Activated B cell treated with CpG ODN at 0.5 μM for 24 hours (primary cell): ENCODE measurements at regions not wholly inside any gene's neighbourhood (a gene's known extent, or its start where the extent isn't known, plus 50 kb on each side); places are given as distances from the start of the nearest gene placed in this dataset.

ENCODE experiments used
- ATAC-seq: fragments of 200-7000 bp; cut with Tn5 transposase; one replicate; pipeline ENCODE4 v1.10.0; 2021; ENCODE audit warnings: low read depth, mild to moderate bottlenecking, moderate library complexity
- CTCF ChIA-PET: fragments of 350-600 bp; sonication (Branson Sonifier 250); formaldehyde crosslinking; loops from one replicate; lab custom pipeline; 2021; ENCODE audit warnings: antibody characterized with exemption; lab: Charles Lee
- POLR2A ChIA-PET: fragments of 350-600 bp; sonication (Branson Sonifier 250); formaldehyde crosslinking; loops from one replicate; lab custom pipeline; 2021; ENCODE audit warnings: antibody characterized with exemption; lab: Charles Lee
- DNase-seq: peaks from one replicate; pipeline ENCODE4 v3.0.0; 2022
- H3K27ac Mint-ChIP-seq: one replicate; pipeline ENCODE4 v1.8.0; 2020; ENCODE audit warnings: mixed read lengths
- H3K27me3 Mint-ChIP-seq: one replicate; pipeline ENCODE4 v1.8.0; 2021; ENCODE audit warnings: mixed read lengths
- H3K36me3 Mint-ChIP-seq: one replicate; pipeline ENCODE4 v1.8.0; 2021; ENCODE audit warnings: low read depth, mixed read lengths
- H3K4me1 Mint-ChIP-seq: one replicate; pipeline ENCODE4 v1.8.0; 2021; ENCODE audit warnings: mixed read lengths
- H3K4me3 Mint-ChIP-seq: one replicate; pipeline ENCODE4 v1.8.0; 2020; ENCODE audit warnings: mild to moderate bottlenecking, mixed read lengths
- H3K9me3 Mint-ChIP-seq: one replicate; pipeline ENCODE4 v1.8.0; 2020; ENCODE audit warnings: mixed read lengths
- intact Hi-C: fragments of 100-400 bp; cut with micrococcal nuclease; formaldehyde crosslinking; loops from one replicate; pipeline ENCODE4 v1.15.1; 2024
- TF ChIP-seq, protein P1 (sequence below): fragments of 200-600 bp; IDR thresholded peaks from one replicate; pipeline ENCODE4 v1.8.0; 2022; ENCODE audit warnings: antibody characterized with exemption, mild to moderate bottlenecking

DNA sequence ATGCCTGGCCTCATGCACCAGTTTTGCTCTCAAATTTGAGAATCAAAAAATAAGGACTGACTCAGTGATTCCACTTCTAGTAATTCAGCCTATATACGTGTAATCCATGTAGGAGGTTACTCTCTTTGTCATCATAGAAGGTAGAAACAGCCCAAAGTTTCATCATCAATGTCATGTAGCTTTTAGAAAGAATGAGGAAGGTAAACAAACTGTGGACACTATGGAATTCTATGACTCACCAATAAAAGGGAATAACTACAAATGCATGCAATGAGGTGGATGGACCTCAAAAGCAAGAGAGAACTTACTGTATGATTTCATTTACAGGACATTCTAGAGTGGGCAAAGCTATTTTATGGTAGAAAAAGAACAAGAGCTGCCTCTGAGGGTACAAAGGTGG lies 93.2 kb upstream of the LRIG1 start:
- DNase-seq = no peak
- TF ChIP-seq, protein P1, sequence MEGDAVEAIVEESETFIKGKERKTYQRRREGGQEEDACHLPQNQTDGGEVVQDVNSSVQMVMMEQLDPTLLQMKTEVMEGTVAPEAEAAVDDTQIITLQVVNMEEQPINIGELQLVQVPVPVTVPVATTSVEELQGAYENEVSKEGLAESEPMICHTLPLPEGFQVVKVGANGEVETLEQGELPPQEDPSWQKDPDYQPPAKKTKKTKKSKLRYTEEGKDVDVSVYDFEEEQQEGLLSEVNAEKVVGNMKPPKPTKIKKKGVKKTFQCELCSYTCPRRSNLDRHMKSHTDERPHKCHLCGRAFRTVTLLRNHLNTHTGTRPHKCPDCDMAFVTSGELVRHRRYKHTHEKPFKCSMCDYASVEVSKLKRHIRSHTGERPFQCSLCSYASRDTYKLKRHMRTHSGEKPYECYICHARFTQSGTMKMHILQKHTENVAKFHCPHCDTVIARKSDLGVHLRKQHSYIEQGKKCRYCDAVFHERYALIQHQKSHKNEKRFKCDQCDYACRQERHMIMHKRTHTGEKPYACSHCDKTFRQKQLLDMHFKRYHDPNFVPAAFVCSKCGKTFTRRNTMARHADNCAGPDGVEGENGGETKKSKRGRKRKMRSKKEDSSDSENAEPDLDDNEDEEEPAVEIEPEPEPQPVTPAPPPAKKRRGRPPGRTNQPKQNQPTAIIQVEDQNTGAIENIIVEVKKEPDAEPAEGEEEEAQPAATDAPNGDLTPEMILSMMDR = no peak
- no peaks in the 10 kb centered on the region for H3K4me1 Mint-ChIP-seq
- H3K4me3 Mint-ChIP-seq = no peak overlapping the region
- intact Hi-C loops = no loop called here
- ATAC-seq = no peak
- CTCF ChIA-PET = no interaction called here
- H3K9me3 Mint-ChIP-seq = no peaks in the 10 kb centered on the region
- no peak overlapping the region for H3K27ac Mint-ChIP-seq
- POLR2A ChIA-PET = no interaction called here
- peaks cover 53% of the 10 kb centered on the region for H3K27me3 Mint-ChIP-seq
- no peaks in the 10 kb centered on the region for H3K36me3 Mint-ChIP-seq

DNA sequence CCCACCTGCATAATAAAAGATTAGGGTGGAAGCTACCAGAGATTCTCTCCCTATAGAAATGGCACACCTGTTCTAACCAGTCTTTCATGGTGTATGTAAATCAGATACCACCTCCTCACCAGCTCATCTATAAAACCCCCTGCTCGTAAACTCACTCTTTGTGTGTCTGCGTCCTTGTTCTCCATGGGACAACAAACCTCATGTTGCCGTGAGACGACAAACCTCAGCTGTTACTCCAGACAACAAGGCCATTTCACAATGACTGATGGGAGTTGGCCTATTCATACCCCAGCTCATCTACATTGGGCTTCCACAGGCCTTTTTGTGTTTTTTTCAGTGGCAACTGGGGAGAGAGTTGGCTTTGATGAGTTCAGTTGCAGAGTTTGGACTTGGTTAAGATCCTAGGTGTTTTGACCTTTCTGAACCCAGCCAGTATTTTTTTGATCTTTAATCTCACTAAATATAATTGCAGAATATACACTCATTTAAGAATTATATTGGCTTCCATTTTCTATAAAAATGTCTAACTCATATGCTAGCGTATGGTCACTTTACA lies 96.6 kb upstream of the LRIG1 start:
- no peak for DNase-seq
- no peak overlapping the region for H3K4me3 Mint-ChIP-seq
- POLR2A ChIA-PET = no interaction called here
- CTCF ChIA-PET = no interaction called here
- H3K9me3 Mint-ChIP-seq = no peaks in the 10 kb centered on the region
- no peak overlapping the region for H3K27ac Mint-ChIP-seq
- no peaks in the 10 kb centered on the region for H3K4me1 Mint-ChIP-seq
- no peaks in the 10 kb centered on the region for H3K36me3 Mint-ChIP-seq
- H3K27me3 Mint-ChIP-seq = peaks cover 39% of the 10 kb centered on the region
- TF ChIP-seq, protein P1 = no peak
- intact Hi-C loops = no loop called here
- no peak for ATAC-seq

DNA sequence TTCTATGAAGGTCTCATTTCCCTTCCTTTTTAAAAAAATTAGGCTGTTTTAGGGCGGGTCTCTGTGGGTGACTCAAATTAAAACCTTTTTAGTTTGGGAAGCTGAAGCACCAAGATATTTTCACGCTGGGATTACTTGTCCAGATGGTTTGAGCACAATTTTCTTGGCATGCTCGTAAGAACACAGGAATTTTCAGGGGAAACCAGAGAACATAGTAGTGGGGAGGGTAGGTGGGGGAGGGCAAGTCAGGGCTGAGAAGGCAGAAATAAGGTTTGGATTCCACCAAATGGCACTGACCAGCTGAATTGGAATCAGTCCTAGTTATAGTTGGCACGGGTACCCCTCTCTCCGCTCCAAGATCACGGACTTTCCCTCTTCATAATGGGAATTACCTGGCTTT lies 97.3 kb upstream of the LRIG1 start:
- Mint-ChIP-seq H3K4me1 (no peaks in the 10 kb centered on the region), H3K36me3 (no peaks in the 10 kb centered on the region), H3K4me3 (no peak overlapping the region), H3K27me3 (peaks cover 36% of the 10 kb centered on the region), H3K27ac (no peak overlapping the region), H3K9me3 (no peaks in the 10 kb centered on the region)
- ChIA-PET POLR2A (no interaction called here), CTCF (no interaction called here)
- TF ChIP-seq, protein P1 = no peak
- no peak for ATAC-seq
- no peak for DNase-seq
- intact Hi-C loops = no loop called here

DNA sequence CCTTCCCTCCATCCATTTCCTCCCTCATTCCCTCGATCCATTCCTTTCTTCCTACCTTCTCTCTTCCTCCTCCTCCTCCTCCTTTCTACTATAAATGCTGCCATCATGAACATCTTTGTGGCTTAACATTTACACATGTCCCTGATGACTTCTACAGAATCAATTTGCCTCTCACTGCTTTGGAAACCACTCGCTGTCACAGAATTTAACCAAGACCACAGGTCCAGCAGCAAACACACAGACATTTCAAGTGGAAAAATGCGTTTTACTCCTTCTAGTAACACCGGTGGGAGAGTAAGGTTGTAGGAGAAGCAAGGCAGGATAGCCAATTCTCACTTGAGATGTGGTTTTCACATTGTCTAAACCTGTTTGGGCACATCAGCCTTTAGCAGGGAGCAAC lies 101.4 kb upstream of the LRIG1 start:
- H3K4me1 Mint-ChIP-seq = no peaks in the 10 kb centered on the region
- TF ChIP-seq, protein P1 = no peak
- ChIA-PET CTCF (no interaction called here), POLR2A (no interaction called here)
- no peaks in the 10 kb centered on the region for H3K9me3 Mint-ChIP-seq
- no peak overlapping the region for H3K27ac Mint-ChIP-seq
- no peak overlapping the region for H3K4me3 Mint-ChIP-seq
- intact Hi-C loops = no loop called here
- H3K36me3 Mint-ChIP-seq = no peaks in the 10 kb centered on the region
- H3K27me3 Mint-ChIP-seq = peaks cover 48% of the 10 kb centered on the region
- no peak for ATAC-seq
- no peak for DNase-seq

DNA sequence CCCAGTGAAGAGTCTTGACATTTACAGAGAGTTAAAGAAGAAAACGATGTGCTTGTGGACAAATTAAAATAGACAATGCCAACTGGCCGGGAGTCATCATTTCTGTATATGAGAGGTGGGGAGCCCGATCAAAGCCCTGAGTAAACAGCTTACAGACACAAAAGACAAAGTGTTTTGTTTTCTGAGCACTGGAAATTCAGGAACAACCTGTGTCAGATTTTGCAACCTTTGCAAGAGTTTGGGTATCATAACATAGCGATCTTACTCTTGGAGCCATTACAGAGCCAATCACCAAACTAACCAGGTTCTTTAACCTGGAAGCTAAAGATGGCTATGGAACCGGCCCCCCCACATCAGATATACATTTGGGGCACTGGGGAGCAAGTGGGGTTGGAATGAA lies 101.9 kb upstream of the LRIG1 start:
- CTCF ChIA-PET = no interaction called here
- Mint-ChIP-seq H3K9me3 (no peaks in the 10 kb centered on the region), H3K4me1 (no peaks in the 10 kb centered on the region), H3K36me3 (no peaks in the 10 kb centered on the region), H3K27ac (no peak overlapping the region), H3K4me3 (no peak overlapping the region), H3K27me3 (peaks cover 46% of the 10 kb centered on the region)
- no peak for ATAC-seq
- TF ChIP-seq, protein P1 = no peak
- POLR2A ChIA-PET = no interaction called here
- intact Hi-C loops = no loop called here
- no peak for DNase-seq
